HG03159 (cell line): ENCODE measurements at regions not wholly inside any gene's neighbourhood (a gene's known extent, or its start where the extent isn't known, plus 50 kb on each side); places are given as distances from the start of the nearest gene placed in this dataset.
"Not testable (repeated sequence)": the region's sequence is repeated elsewhere in the genome, so short reads cannot be mapped to it uniquely, and the experiment has no call there.

Experiments
- ATAC-seq: cut with Tn5 transposase; IDR thresholded peaks from one replicate; pipeline ENCODE4 v1.9.1; 2021; ENCODE audit warnings: mild to moderate bottlenecking, moderate library complexity; ENCODE audit not compliant: unreplicated experiment

DNA sequence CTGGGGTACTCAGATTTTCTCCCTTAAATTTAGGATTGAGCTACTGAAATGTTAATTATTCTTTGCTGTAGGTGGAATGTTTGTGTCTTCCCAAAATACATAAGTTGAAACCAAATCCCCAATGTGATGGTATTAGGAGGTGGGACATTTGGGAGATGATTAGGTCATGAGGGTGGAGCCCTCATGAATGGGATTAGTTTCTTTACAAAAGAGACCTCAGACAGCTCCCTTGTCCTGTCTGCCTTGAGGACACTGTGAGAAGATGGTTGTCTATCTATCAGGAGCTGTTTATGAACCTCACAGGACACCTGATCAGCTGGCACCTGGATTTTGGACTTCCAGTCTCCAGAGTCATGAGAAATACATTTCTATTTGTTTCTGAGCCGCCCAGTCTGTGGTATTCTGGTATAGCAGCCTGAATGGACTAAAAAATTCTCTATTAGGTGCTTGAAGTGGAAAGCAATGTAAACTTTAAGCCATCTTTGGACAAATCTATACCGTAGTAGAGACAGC is 99.2 kb upstream of the UXS1 start:
- ATAC-seq: no peak

DNA sequence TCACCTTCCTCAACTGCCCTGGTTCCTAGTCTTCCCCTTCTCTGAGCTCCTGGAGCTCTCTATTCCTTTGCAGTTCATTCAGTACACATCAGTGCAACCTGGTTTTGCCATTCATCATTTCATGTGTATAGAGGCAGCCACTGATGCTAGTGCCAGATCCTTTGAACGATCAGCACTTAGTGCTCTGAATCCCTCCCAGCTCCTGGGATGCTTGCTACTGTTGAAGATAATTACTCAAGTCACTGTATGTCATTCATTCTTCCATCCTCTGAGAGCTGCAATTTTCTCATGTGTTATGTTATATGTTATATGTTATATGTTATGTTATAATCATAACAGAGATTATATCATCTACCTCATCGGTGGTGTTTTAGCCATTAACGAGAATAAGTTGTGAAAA is 98.5 kb upstream of the UXS1 start:
- ATAC-seq: no peak

DNA sequence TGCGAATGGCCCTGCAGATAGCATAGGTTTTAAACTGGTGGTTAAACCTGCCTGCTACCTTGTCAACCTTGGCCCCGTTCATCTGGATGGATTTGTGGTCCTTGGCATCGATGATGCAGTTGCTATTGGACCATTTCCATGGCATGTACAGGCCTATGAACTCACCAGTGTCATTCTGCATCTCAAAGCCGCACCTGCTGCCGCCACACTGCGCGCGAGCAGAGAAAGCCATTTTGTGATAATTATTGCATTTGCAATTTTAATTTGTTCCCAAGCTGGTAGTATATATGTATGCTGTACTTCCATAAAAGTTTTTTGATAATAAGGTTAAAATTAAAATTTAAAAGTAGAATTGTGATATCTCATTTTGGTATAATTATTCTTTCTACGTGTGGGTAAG is 94.8 kb upstream of the UXS1 start:
- no peak for ATAC-seq

DNA sequence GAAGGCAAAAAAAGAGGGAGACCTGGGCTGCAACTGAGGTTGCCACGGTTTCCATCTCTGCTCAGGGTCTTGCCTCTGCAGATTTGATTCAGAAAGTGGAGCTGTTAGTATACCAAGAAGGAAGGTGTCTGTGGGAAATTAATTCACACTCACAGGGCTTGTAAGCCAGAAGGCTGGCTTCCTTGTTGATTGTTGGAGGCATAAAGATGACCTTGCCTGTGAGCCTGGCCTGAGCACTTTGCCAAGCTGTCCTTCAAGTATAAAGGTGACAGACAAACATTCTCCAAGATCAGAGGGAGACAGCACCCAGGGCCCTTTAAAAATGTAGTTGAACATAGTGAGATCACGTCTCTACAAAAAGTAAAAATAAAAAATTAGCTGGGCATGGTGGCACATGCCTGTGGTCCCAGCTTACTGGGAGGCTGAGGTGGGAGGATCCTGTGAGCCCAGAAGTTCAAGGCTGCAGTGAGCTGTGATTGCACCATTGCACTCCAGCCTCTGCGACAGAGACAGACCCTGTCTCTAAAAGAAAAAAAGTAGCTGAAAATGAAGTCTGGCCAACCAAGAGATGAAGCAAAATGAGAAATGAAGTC is 91.2 kb upstream of the UXS1 start:
- ATAC-seq: no peak

DNA sequence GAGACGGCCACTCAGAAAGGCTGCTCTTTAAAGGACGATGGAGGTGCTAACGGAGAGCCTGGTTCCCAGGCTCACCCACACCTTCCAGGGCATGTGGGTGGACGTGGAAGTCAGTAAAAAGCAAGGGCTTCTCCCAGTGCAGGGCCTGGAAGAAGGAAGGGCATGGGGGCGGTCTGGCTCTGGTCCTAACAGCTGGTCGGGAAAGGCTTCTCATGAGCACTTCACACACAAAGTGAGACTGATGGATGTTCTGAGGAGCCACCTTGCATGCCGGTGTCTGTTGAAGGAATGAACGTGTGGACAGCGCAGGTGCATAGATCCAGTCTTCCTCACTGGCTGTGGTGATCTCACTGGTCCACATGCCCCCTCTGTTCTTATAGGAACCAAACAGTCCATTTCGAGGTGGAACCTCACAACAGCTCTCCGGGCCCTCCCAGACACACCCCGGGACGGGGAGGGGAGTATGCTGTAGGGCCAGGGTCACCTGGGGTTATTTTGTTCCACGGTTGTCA is 90.6 kb upstream of the UXS1 start:
- ATAC-seq: no peak

DNA sequence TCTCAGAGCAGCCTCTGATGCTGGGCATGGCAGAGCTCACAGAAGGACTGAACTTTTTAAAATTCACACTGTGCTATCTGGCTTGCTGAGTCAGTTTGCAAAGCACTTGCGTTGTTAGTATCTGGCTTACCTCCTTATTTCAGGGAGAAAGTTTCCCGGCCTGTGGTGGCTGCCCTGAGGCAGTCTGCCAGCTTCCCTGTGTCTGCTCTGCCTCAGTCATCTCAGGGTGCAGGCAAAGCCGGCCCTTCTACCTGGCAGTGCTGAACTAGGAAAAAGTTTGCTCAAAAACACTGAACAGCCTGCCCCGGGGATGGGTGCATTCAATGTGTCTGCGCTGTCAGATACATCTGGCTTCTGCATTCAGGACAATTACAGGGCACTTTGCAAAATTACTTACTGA is 90.2 kb upstream of the UXS1 start:
- ATAC-seq: no peak

DNA sequence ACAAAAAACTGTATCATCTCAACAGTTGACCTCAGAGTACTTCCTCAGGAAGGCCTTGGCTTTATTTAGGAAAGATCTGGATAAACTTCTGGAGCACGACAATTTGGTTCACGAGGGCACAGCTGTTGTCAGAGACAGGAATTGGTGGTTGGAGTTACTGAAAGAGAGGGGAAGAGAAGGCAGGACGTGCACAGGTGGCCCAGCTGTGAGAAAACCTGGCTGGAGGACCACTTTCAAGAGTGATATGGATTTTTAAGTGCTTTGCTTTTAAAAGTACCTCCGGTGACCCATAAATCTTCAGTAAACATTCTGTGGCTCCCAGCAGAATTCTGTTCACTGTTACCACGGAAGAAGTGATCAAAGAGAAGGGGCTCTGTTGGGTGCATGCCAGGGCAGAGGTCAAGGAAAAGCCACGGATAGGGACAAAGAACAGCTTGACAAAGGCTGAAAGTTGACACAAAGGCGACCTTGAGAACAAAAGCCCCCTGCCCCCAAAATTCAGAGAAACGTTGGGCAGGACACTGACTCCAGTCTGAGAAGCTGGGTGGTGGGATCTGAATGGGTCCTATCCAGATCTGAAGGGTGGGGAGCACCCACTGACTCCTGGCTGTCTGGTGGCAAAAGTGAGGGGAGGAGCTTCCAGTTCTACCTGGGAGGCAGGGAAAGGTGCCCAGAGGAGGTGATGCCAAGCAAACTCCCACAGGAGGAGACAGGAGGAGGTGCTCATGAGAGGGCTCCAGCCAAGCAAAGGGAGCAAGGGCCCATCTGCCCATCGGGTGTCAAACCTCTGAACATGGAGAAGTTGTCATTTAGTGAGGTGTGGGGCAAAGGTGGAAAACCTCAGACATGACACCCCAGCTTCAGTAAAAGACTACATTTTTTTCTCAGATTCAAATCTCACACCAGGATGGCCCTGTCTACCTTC is 89.4 kb upstream of the UXS1 start:
- ATAC-seq: not testable (repeated sequence)

DNA sequence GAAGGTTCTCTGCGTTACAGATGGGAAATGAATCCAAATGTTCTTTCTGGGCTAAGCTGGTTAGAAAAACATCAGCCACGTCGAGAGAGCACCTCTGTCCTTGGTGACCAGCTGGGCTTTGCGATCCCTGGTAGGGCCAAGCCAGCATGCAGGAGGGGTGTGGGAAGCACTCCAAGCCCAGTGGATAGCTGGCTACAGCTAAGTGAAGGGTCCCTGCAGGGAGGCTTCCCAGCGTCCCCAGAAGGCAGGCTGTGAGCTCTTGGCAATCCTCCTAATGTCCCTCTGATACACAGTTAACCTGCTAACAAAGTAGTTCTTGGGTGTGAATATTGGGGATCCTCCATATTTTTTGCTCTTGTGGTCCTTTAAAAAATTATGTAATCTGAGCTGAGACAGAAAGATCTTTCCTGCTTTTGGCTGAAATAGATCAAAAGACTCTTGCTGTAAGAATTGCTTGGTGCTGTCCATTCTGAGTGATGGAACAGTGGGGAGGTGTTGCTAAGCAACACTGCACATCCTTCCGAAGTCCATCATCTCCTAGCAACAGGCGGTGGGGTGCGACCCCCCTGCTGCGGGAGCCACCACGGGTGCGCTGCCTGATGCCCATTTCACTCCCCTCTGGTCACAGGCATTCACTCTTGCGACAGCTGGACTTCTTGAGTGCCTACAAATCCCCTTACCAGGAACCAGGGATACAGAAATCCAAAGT is 88.5 kb upstream of the UXS1 start:
- no peak for ATAC-seq

DNA sequence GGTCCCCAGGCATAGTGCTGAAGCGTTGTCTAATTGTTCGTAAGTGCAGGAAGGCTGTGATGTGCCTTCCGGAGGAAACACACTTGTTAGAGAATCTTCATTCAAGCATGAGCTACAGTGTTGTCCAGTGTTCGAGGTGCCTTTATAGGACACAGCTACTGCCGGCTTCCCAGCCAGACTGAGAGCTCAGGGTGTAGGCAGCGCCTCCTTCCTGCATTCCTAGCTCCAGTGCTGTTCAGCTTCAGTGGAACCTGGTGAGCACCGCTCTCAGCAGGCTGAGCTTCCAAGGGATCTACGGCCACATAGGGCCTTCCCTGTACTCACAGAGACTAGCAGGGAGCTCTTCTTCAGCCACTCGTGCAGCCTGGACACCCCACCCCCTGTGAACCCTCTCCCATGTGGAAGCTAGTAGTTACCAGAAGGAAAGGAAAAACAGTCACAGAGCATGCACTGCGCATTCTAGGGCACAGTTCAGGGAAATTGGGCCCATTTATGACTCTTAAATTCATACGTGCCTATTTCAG is 87.9 kb upstream of the UXS1 start:
- not testable (repeated sequence) for ATAC-seq

DNA sequence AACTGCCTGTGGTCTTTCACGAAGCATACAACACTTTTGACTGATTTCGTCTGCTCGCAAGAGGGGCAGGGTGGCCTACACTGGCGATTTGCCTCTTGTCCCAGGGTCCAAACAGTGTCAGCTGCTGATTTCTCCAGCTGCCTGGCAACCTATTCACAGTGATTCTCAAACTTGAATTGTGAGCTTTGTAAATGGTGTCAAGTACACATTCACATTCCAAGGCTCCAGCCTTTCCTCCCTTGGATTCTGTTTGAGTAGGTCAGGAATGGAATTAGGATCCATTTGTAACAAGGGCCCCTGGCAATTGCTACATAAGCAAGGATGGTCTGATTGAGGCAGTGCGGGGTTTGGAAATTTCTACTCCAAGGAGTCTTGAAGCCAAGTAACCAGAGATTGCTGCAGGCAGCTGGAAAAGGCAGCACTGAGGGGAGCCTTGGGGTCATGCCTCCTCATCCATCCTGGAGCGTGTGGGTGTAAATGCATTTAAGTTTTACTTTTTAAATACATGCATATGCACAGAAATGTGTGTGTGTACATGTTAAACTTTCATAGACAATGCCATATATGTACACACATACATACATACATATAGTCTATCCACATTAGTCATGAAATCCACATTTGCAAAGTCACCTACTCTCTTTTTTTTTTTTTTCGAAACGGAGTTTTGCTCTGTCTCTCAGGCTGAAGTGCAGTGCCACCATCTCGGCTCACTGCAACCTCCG is 86.8 kb upstream of the UXS1 start:
- no peak for ATAC-seq

DNA sequence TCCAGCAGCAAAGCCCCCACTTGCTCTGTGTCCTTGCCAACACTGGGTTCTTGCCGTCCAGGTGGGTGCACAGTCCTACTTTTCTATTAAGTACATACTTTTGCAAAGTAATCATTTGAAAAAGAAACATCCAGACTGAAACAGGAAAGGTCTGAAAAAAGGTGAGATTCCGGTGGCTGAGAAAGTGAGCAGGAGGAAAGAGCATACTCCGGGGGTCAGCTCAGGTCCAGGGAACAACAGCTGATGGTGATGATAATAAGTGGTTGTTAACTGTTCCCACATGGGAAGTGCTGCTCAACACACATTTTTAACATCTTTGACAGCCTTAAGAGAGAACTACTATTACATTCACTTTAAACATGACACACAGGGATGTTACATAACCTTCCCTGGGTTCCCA is 86.1 kb upstream of the UXS1 start:
- ATAC-seq: no peak

DNA sequence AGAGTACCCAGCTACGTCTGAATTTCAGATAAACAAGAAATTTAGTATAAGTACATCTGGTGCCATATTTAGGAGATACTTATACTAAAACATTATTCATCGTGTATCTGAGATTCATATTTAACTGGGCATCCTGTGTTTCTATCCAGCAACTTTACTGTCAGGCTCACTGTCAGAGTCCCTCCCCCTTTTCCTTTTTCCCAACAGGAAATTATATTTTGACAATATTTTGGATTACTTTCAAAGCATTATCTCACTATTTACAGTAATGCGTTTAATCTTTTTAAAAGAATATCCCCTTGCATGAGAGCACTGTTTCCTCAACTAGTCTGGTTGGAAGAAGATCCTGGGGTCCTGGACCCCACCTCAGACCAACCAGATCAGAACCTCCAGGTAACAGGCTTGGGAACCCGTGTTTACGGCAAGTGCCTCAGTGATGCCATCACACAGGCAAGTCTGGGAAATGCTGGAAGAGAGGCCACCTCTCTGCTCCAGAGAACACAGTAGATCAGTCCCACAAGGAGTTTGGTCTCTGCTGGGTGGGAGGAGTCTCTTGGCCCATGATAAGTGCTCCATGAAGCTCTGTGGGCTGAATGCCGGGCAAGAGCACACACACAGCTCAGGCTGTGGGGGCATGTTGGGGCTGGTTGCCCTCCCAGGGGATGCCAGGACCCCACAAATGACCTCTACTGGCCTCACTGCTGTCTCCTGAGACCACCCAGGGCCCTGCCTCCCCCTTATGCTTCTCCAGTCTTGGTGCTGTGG is 84.2 kb upstream of the UXS1 start:
- no peak for ATAC-seq

DNA sequence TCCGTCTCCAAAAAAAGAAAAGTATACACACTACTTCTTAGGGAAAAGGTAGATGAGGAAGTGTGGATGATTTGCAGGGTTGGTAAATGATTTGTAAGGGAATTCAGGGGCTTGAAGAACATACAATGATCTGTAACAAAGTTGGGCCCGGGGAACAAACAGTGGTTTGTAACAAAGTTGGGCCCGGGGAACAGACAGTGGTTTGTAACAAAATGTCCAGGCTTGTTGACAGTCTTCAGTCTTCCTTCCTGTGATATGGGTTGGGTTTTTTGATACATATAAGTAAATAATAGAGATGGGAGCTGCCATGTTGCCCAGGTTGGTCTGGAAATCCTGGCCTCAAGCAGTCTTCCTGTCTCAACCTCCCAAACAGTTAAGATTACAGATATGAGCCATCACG is 83.3 kb upstream of the UXS1 start:
- no peak for ATAC-seq

DNA sequence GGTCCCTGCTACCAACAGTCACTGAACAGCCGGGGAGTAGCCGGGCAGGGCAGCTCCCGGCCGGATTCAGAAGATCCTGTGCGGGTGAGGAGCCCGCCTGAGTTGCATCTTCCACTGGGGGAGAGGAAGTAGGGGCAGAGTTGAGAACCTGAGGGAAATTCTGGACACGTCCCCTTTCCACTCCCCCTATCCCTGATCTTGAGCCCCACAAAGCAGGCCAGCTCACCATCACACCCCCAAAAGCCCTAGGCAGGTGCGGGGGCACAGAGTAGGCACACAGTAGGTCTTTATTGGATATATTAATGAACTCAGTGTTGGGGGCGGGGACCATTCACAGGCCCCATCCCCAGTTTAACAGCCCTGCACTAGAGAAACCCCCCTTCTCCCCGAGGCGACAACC is 81.9 kb upstream of the UXS1 start:
- no peak for ATAC-seq

DNA sequence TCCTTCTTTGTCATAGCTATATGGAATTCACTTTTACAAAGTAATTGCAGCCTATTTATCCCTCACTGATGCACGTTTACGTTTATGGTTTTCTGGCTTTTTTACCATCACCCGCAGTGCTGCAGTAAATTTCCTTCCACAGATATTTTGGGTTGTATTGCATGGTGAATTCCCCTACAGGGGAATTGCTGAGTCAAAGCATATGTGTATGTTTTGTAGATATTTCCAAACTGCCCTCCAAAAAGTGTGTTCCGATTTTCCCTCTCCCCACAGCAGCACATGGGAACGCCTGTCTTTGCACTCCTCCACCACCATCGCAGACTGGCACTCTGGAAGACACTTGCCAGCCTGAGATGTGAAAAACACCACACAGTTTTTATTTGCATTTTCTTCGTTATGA is 80.6 kb upstream of the UXS1 start:
- no peak for ATAC-seq

DNA sequence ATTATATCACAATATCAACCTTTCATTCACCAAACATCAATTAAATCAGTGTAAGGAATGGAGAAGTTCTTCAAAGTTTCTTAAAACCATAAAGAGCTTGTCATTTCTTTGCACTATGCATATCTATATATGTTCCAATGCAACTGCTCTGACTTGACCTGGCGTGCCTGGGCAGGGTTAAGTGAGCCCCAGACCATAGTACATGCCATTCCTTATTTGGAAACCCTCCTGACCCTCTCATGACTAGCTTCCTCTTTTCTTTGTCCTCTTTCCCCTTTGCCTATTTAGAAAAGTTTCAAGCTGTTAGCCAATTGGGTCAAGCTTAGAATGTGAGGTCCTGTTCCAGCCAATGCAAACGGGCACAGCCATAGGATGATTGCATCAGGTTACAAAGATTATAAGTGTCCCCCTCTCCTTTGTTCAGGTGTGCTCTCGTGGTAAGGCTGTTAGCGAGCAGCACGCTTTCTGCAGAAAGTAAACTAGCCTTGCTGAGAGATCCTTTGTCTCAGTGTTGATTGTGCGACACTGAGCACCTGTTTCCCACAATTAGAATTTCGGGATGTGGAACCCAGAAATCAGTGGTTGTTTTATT is 78.2 kb upstream of the UXS1 start:
- no peak for ATAC-seq

DNA sequence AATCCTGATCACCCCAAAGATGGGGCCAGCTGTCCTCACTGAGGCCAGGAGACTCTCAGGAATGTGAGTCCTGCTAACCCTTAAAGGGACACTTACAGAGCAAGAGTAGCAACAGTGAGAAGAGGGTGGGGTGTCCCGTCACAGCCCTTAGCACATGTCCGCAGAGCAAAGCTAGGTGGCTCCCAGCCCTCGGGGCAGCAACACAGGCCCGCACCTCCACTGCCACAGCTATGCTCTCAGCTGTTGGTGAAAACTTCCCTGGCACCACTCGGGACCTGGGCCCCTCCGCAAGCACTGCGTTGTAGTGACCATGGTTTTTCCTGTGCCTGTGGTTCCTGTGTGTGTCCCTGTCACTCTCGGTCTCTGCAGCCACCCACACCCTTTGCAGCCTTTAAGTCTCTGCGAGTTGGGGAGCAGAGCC is 76.4 kb upstream of the UXS1 start:
- no peak for ATAC-seq

DNA sequence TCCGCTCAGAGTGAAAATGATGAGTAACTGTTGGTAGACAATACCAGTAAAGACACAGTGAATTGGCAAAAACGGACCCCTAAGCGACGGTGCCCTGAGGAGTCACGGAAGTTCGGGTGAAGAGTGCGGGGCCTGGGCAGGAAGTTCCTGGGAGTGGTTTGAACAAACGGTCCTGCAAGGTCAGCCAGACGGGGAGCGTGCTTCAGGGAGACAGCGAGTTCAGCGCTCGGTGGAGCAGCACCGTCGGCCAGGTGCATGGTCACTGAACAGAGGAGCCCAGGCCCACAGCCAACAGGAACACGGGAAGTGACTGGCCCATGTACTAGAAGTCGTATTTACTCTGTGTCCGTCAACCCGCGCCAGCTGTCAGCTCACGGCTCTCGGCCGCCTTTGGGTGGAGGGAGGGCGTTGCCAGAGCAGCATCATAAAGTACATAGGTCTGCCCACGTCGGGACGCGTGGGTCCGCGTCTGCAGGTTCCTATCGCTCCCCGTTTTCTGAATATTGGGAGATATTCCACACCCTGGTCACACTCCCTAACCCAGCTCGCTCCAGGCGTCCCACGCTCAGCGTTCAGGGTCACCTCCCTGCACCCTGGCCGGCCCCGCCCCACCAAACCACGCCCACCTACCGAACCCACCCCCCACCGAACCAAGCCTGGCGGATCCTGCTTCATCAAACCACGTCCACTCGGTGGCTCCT is 75.6 kb upstream of the UXS1 start:
- no peak for ATAC-seq

DNA sequence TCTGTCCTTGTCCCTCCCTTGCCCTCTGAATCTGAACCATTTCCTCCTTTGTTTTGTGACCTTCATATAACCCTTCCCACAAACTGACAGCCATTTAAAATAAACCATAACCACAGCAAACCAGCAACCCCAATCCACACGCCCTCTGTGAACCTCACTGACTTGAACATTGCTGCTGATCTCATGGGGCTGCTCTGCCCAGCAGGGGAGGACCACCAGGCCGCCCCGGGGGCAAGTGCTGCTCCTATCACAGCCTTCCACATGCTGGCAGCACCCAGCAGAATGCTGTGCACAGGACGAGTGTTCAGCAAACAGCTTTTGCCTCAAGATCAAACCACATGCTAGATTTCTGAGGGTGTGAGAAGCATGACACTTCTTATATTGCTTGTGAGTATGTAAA is 73.9 kb upstream of the UXS1 start:
- no peak for ATAC-seq
